GM12892 (cell line): ENCODE measurements at regions not wholly inside any gene's neighbourhood (a gene's known extent, or its start where the extent isn't known, plus 50 kb on each side); places are given as distances from the start of the nearest gene placed in this dataset.

ENCODE experiments used
- POLR2A ChIP-seq: IDR thresholded peaks from 2 replicates; pipeline ENCODE4 v1.6.1; 2011; ENCODE audit warnings: low read depth, low read length, control low read depth
- POLR2AphosphoS5 ChIP-seq: IDR thresholded peaks from 2 replicates; pipeline ENCODE4 v1.6.1; 2011; ENCODE audit warnings: low read depth, low read length, control low read depth
- TAF1 ChIP-seq: IDR thresholded peaks from 2 replicates; pipeline ENCODE4 v1.6.1; 2011; ENCODE audit warnings: low read depth, mild to moderate bottlenecking, control low read depth, low read length, borderline replicate concordance

GRCh38 chr5:138647261-138647788, 72.1 kb upstream of the HSPA9 start:
- TF ChIP-seq POLR2A (no peak), POLR2AphosphoS5 (no peak), TAF1 (no peak)
